Testis (tissue), 2 donors: ENCODE measurements at regions not wholly inside any gene's neighbourhood (a gene's known extent, or its start where the extent isn't known, plus 50 kb on each side); places are given as distances from the start of the nearest gene placed in this dataset.

Source experiments
- POLR2A ChIP-seq: fragments of 450-650 bp; IDR thresholded peaks from one replicate; pipeline ENCODE4 v1.6.1; 2017; ENCODE audit warnings: antibody characterized with exemption, mild to moderate bottlenecking, moderate library complexity
- TF ChIP-seq, protein P1 (sequence below), 3 experiments: fragments of 450-650 bp in 2 of 3; fragments of 200-600 bp in 1 of 3; sonication (generic) in 1 of 3; IDR thresholded peaks; one replicate each; pipeline ENCODE4 v1.5.1; 2016 to 2019; ENCODE audit warnings: antibody characterized with exemption in 3 of 3, mild to moderate bottlenecking in 2 of 3, moderate library complexity in 1 of 3

DNA sequence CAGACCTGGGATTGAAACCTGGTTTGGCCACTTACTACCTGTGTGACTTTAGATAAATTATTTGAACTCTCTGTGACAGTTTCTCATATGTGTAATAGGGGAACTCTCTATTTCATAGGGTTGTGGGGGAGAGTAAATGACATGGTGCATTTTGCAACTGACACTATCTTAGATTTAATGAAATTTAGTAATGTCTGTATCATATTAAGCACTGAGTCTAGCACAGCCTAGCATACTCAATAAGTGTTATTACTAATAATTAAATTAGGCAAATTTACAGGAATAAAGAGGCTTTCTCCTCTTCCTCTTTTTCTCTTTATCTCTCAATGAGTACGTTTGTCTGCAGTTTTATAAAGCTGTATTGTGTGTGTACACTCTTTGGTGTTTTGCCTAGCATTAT lies 80.2 kb upstream of the MACF1 start:
- TF ChIP-seq POLR2A: no peak
- TF ChIP-seq, protein P1, sequence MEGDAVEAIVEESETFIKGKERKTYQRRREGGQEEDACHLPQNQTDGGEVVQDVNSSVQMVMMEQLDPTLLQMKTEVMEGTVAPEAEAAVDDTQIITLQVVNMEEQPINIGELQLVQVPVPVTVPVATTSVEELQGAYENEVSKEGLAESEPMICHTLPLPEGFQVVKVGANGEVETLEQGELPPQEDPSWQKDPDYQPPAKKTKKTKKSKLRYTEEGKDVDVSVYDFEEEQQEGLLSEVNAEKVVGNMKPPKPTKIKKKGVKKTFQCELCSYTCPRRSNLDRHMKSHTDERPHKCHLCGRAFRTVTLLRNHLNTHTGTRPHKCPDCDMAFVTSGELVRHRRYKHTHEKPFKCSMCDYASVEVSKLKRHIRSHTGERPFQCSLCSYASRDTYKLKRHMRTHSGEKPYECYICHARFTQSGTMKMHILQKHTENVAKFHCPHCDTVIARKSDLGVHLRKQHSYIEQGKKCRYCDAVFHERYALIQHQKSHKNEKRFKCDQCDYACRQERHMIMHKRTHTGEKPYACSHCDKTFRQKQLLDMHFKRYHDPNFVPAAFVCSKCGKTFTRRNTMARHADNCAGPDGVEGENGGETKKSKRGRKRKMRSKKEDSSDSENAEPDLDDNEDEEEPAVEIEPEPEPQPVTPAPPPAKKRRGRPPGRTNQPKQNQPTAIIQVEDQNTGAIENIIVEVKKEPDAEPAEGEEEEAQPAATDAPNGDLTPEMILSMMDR (IDR thresholded peaks at IDR 0.05): no peak
